Osteoblast (primary cell): ENCODE measurements at regions not wholly inside any gene's neighbourhood (a gene's known extent, or its start where the extent isn't known, plus 50 kb on each side); places are given as distances from the start of the nearest gene placed in this dataset. TPM values are rescaled to one million over a fixed set of nuclear protein-coding genes. Genes with fewer than 3 reads are reported as not detected.
"Not testable (repeated sequence)": the region's sequence is repeated elsewhere in the genome, so short reads cannot be mapped to it uniquely, and the experiment has no call there.

ENCODE experiments used
- DNase-seq: peaks from one replicate; pipeline ENCODE4 v3.0.0; 2011; ENCODE audit warnings: low spot score, mixed read lengths; ENCODE audit not compliant: insufficient read length; ENCODE audit errors: missing footprints
- H2AFZ ChIP-seq: 2 replicates; pipeline ENCODE4 v1.6.0; 2011; ENCODE audit warnings: mild to moderate bottlenecking, low read length
- H3K27ac ChIP-seq: 2 replicates; pipeline ENCODE4 v1.5.1; 2011; ENCODE audit warnings: mild to moderate bottlenecking, low read depth, low read length, moderate library complexity
- H3K27me3 ChIP-seq: 2 replicates; pipeline ENCODE4 v1.6.0; 2012; ENCODE audit warnings: mild to moderate bottlenecking, control low read depth, inconsistent platforms, low read length, moderate library complexity; ENCODE audit not compliant: insufficient read depth
- H3K36me3 ChIP-seq: 2 replicates; pipeline ENCODE4 v1.5.1; 2011; ENCODE audit warnings: mild to moderate bottlenecking, low read length, control low read depth, moderate library complexity; ENCODE audit not compliant: insufficient read depth
- H3K4me1 ChIP-seq: 2 replicates; pipeline ENCODE4 v1.5.1; 2011; ENCODE audit warnings: mild to moderate bottlenecking, low read length, control low read depth, moderate library complexity; ENCODE audit not compliant: insufficient read depth
- H3K4me2 ChIP-seq: 2 replicates; pipeline ENCODE4 v1.6.0; 2011; ENCODE audit warnings: mild to moderate bottlenecking, low read length; ENCODE audit not compliant: insufficient read depth
- H3K4me3 ChIP-seq: fragments of 200-600 bp; sonication (generic); 3 replicates; pipeline ENCODE4 v1.5.1; 2012; ENCODE audit warnings: mild to moderate bottlenecking, low read length, inconsistent platforms; ENCODE audit not compliant: insufficient read depth
- H3K79me2 ChIP-seq: 2 replicates; pipeline ENCODE4 v1.6.0; 2012; ENCODE audit warnings: mild to moderate bottlenecking, low read length, control low read depth, inconsistent platforms; ENCODE audit not compliant: insufficient read depth
- H3K9me3 ChIP-seq: 2 replicates; pipeline ENCODE4 v1.5.1; 2011; ENCODE audit warnings: low read depth, low read length, control low read depth
- H4K20me1 ChIP-seq: 2 replicates; pipeline ENCODE4 v1.6.0; 2012; ENCODE audit warnings: mild to moderate bottlenecking, low read length, control low read depth; ENCODE audit not compliant: insufficient read depth
- CTCF ChIP-seq: IDR thresholded peaks from 2 replicates; pipeline ENCODE4 v1.5.1; 2011; ENCODE audit warnings: mild to moderate bottlenecking, low read depth, low read length, moderate library complexity; ENCODE audit errors: extremely low read depth
- small RNA-seq: library from RNA; depleted of rRNA; stranded (forward); fragments of <200 nt; gene quantifications from one replicate; pipeline ENCODE3, GENCODE V24; 2012

- H3K79me2 ChIP-seq, result no peaks in the 10 kb centered on the region
- H3K4me1 ChIP-seq, result peaks cover 3% of the 10 kb centered on the region
- H3K4me2 ChIP-seq, result no peak overlapping the region
- no peak for TF ChIP-seq CTCF
- H3K36me3 ChIP-seq, result no peaks in the 10 kb centered on the region
- H3K4me3 ChIP-seq, result no peak overlapping the region
- H3K27ac ChIP-seq, result no peak overlapping the region
- no peak overlapping the region for H2AFZ ChIP-seq
- H4K20me1 ChIP-seq, result no peaks in the 10 kb centered on the region
- H3K27me3 ChIP-seq, result peaks cover 29% of the 10 kb centered on the region
- DNase-seq, result no peak
- H3K9me3 ChIP-seq, result no peaks in the 10 kb centered on the region
These were observed 64.1 kb upstream of the TMEM45B start for GRCh38 chr11:129751511-129751910.

GRCh38 chr11:129763569-129763968 lies 52.1 kb upstream of the TMEM45B start:
- H3K27me3 ChIP-seq, H3K79me2 ChIP-seq, DNase-seq, H4K20me1 ChIP-seq, H3K27ac ChIP-seq, H3K4me3 ChIP-seq, H3K4me2 ChIP-seq, H2AFZ ChIP-seq, H3K4me1 ChIP-seq, H3K36me3 ChIP-seq, H3K9me3 ChIP-seq: not testable (repeated sequence)

DNA sequence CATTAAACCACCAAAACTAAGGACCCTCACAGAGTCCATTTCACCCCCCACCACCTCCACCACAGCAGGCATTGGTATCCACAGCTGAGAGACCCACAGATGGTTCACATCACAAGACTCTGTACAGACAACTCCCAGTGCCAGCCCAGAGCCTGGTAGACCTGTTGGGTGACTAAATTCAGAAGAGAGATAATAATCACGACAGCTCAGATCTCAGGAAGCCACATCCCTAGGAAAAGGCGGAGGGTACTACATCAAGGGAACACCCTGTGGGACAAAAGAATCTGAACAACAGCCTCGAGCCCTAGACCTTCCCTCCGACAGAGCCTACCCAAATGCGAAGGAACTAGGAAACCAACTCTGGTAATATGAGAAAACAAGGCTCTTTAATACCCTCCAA lies 51.4 kb upstream of the TMEM45B start:
- H3K4me3 ChIP-seq, H2AFZ ChIP-seq, H3K27ac ChIP-seq, H4K20me1 ChIP-seq, H3K4me2 ChIP-seq, H3K36me3 ChIP-seq, DNase-seq, H3K4me1 ChIP-seq, H3K27me3 ChIP-seq, H3K9me3 ChIP-seq, H3K79me2 ChIP-seq: not testable (repeated sequence)

Small RNA genes lying in the stretch of these regions (small RNA-seq; reads per million reads assigned to genes)
- gene RPS27P20, result not detected
